GM23338 (cell line): ENCODE measurements at regions not wholly inside any gene's neighbourhood (a gene's known extent, or its start where the extent isn't known, plus 50 kb on each side); places are given as distances from the start of the nearest gene placed in this dataset.

ENCODE experiments used
- ATAC-seq: fragments of 200-7000 bp; cut with Tn5 transposase; 3 replicates; pipeline ENCODE4 v1.9.1; 2020
- DNase-seq: peaks from one replicate; pipeline ENCODE4 v3.0.0-alpha.2; 2015; ENCODE audit warnings: low spot score
- H2AFZ ChIP-seq: fragments of 200-600 bp; sonication (generic); 2 replicates; pipeline ENCODE4 v1.8.0; 2016; ENCODE audit warnings: antibody characterized with exemption, mild to moderate bottlenecking, moderate library complexity
- H3F3A ChIP-seq: fragments of 200-600 bp; sonication (generic); replicated peaks from 2 replicates; pipeline ENCODE4 v1.8.0; 2017; ENCODE audit warnings: antibody characterized with exemption, mixed run types, low read depth
- H3K27ac ChIP-seq: fragments of 200-600 bp; sonication (generic); 2 replicates; pipeline ENCODE4 v1.6.1; 2016; ENCODE audit warnings: low read depth
- H3K27me3 ChIP-seq: fragments of 200-600 bp; sonication (generic); 2 replicates; pipeline ENCODE4 v1.8.0; 2016; ENCODE audit warnings: mild to moderate bottlenecking, mixed run types, moderate library complexity; ENCODE audit not compliant: insufficient read depth
- H3K36me3 ChIP-seq: fragments of 200-600 bp; sonication (generic); 2 replicates; pipeline ENCODE4 v1.8.0; 2016; ENCODE audit warnings: mild to moderate bottlenecking; ENCODE audit not compliant: insufficient read depth
- H3K4me1 ChIP-seq: fragments of 200-600 bp; sonication (generic); 2 replicates; pipeline ENCODE4 v1.8.0; 2016; ENCODE audit warnings: mild to moderate bottlenecking, moderate library complexity; ENCODE audit not compliant: insufficient read depth
- H3K4me2 ChIP-seq: fragments of 200-600 bp; sonication (generic); 2 replicates; pipeline ENCODE4 v1.7.1; 2017; ENCODE audit warnings: mixed run types
- H3K4me3 ChIP-seq: fragments of 200-600 bp; sonication (generic); 2 replicates; pipeline ENCODE4 v1.6.1; 2016; ENCODE audit warnings: mixed run types
- H3K79me2 ChIP-seq: fragments of 200-600 bp; sonication (generic); replicated peaks from 2 replicates; pipeline ENCODE4 v1.8.0; 2017; ENCODE audit warnings: mild to moderate bottlenecking; ENCODE audit not compliant: insufficient read depth
- H3K9me2 ChIP-seq: fragments of 200-600 bp; sonication (generic); 2 replicates; pipeline ENCODE4 v1.8.0; 2017; ENCODE audit not compliant: insufficient read depth
- H4K20me1 ChIP-seq: fragments of 200-600 bp; sonication (generic); replicated peaks from 2 replicates; pipeline ENCODE4 v1.8.0; 2017; ENCODE audit warnings: mild to moderate bottlenecking; ENCODE audit not compliant: insufficient read depth
- H3K27ac Mint-ChIP-seq: 2 replicates; pipeline ENCODE4 v1.8.0; 2020; ENCODE audit warnings: inconsistent platforms, mild to moderate bottlenecking, moderate library complexity, mixed read lengths
- H3K27me3 Mint-ChIP-seq: 3 replicates; pipeline ENCODE4 v1.8.0; 2022; ENCODE audit warnings: low read depth, mild to moderate bottlenecking, moderate library complexity, mixed read lengths, inconsistent platforms; ENCODE audit not compliant: insufficient read depth, poor library complexity
- H3K36me3 Mint-ChIP-seq: 3 replicates; pipeline ENCODE4 v1.8.0; 2021; ENCODE audit warnings: low read depth, mild to moderate bottlenecking, inconsistent platforms, moderate library complexity, mixed read lengths
- H3K4me1 Mint-ChIP-seq: 3 replicates; pipeline ENCODE4 v1.8.0; 2020; ENCODE audit warnings: mild to moderate bottlenecking, inconsistent platforms, mixed read lengths
- H3K4me3 Mint-ChIP-seq: 3 replicates; pipeline ENCODE4 v1.8.0; 2021; ENCODE audit warnings: moderate library complexity, mild to moderate bottlenecking, inconsistent platforms, mixed read lengths
- H3K9me3 Mint-ChIP-seq: 3 replicates; pipeline ENCODE4 v1.8.0; 2020; ENCODE audit warnings: moderate library complexity, mild to moderate bottlenecking, inconsistent platforms, mixed read lengths
- CTCF ChIP-seq, 2 experiments: fragments of 200-600 bp in 1 of 2; sonication (generic) in 1 of 2; conservative IDR thresholded peaks; 2 replicates each; pipeline versions ENCODE4 v1.5.1 to v1.6.1; 2016 to 2017; ENCODE audit warnings: antibody characterized with exemption in 2 of 2, low read depth in 2 of 2, mild to moderate bottlenecking in 2 of 2, moderate library complexity in 1 of 2
- EZH2 ChIP-seq: fragments of 200-600 bp; sonication (generic); IDR thresholded peaks from one replicate; pipeline ENCODE4 v1.8.0; 2017; ENCODE audit warnings: antibody characterized with exemption, mild to moderate bottlenecking, low read depth; ENCODE audit not compliant: unreplicated experiment
- EZH2phosphoT487 ChIP-seq: fragments of 200-600 bp; sonication (generic); IDR thresholded peaks from one replicate; pipeline ENCODE4 v1.8.1; 2018; ENCODE audit warnings: antibody characterized with exemption; ENCODE audit not compliant: unreplicated experiment
- JUNB ChIP-seq: IDR thresholded peaks from one replicate; pipeline ENCODE4 v1.6.1; 2016; ENCODE audit warnings: antibody characterized with exemption; ENCODE audit not compliant: unreplicated experiment
- NANOG ChIP-seq: IDR thresholded peaks from 2 replicates; pipeline ENCODE4 v1.6.1; 2016; ENCODE audit warnings: antibody characterized with exemption, borderline replicate concordance
- POLR2AphosphoS5 ChIP-seq: IDR thresholded peaks from 2 replicates; pipeline ENCODE4 v1.6.1; 2016; ENCODE audit warnings: antibody characterized with exemption, low read depth
- STAT1 ChIP-seq: IDR thresholded peaks from one replicate; pipeline ENCODE4 v1.6.1; 2016; ENCODE audit warnings: antibody characterized with exemption; ENCODE audit not compliant: unreplicated experiment
- ZNF114 ChIP-seq: fragments of 250-450 bp; sonication (Bioruptor Pico); IDR thresholded peaks from 2 replicates; pipeline ENCODE4 v1.5.0; 2020; ENCODE audit warnings: mild to moderate bottlenecking, moderate library complexity
- ZNF462 ChIP-seq: fragments of 250-450 bp; sonication (Bioruptor Pico); IDR thresholded peaks from 2 replicates; pipeline ENCODE4 v1.5.0; 2020; ENCODE audit warnings: mild to moderate bottlenecking, moderate library complexity
- TF ChIP-seq, protein P1 (sequence below): IDR thresholded peaks from one replicate; pipeline ENCODE4 v1.6.1; 2018; ENCODE audit warnings: antibody characterized with exemption; ENCODE audit not compliant: unreplicated experiment

- H3K9me3 Mint-ChIP-seq = no peaks in the 10 kb centered on the region
- H2AFZ ChIP-seq = no peak overlapping the region
Observed at GRCh38 chr13:76035711-76036110, 399.6 kb downstream of the LMO7 start.

More at GRCh38 chr13:76035711-76036110, 399.6 kb downstream of the LMO7 start:
- ATAC-seq (no peak), DNase-seq (no peak)
- H3F3A ChIP-seq = no peaks in the 10 kb centered on the region
- H3K4me2 ChIP-seq = no peak overlapping the region
- no peak overlapping the region for H3K4me3 ChIP-seq
- Mint-ChIP-seq H3K4me1 (peaks cover 6% of the 10 kb centered on the region; the same call in 2 of the 3 replicates), H3K4me3 (no peak overlapping the region), H3K27me3 (no peaks in the 10 kb centered on the region), H3K36me3 (no peaks in the 10 kb centered on the region), H3K27ac (no peak overlapping the region)
- no peaks in the 10 kb centered on the region for H3K27me3 ChIP-seq
- no peaks in the 10 kb centered on the region for H3K9me2 ChIP-seq
- H3K27ac ChIP-seq = no peak overlapping the region
- TF ChIP-seq ZNF114 (no peak), STAT1 (no peak), ZNF462 (CRISPR knock-in tag) (no peak), CTCF (conservative IDR thresholded peaks at IDR 0.05; ENCODE audit: low read depth in 2 of 2) (no peak), EZH2 (no peak), NANOG (no peak), POLR2AphosphoS5 (no peak), EZH2phosphoT487 (no peak), JUNB (no peak)
- TF ChIP-seq, protein P1, sequence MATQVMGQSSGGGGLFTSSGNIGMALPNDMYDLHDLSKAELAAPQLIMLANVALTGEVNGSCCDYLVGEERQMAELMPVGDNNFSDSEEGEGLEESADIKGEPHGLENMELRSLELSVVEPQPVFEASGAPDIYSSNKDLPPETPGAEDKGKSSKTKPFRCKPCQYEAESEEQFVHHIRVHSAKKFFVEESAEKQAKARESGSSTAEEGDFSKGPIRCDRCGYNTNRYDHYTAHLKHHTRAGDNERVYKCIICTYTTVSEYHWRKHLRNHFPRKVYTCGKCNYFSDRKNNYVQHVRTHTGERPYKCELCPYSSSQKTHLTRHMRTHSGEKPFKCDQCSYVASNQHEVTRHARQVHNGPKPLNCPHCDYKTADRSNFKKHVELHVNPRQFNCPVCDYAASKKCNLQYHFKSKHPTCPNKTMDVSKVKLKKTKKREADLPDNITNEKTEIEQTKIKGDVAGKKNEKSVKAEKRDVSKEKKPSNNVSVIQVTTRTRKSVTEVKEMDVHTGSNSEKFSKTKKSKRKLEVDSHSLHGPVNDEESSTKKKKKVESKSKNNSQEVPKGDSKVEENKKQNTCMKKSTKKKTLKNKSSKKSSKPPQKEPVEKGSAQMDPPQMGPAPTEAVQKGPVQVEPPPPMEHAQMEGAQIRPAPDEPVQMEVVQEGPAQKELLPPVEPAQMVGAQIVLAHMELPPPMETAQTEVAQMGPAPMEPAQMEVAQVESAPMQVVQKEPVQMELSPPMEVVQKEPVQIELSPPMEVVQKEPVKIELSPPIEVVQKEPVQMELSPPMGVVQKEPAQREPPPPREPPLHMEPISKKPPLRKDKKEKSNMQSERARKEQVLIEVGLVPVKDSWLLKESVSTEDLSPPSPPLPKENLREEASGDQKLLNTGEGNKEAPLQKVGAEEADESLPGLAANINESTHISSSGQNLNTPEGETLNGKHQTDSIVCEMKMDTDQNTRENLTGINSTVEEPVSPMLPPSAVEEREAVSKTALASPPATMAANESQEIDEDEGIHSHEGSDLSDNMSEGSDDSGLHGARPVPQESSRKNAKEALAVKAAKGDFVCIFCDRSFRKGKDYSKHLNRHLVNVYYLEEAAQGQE = no peak
- H4K20me1 ChIP-seq = no peaks in the 10 kb centered on the region
- H3K4me1 ChIP-seq = no peaks in the 10 kb centered on the region; the same call in 1 of the 2 replicates
- H3K36me3 ChIP-seq = no peaks in the 10 kb centered on the region
- no peaks in the 10 kb centered on the region for H3K79me2 ChIP-seq
